Stimulated activated naive CD4-positive, alpha-beta T cell (primary cell): ENCODE measurements at regions not wholly inside any gene's neighbourhood (a gene's known extent, or its start where the extent isn't known, plus 50 kb on each side); places are given as distances from the start of the nearest gene placed in this dataset.

Source experiments
- DNase-seq, 6 experiments: peaks; one replicate each; lab custom pipeline; 2025; lab: John Stamatoyannopoulos, UW

DNA sequence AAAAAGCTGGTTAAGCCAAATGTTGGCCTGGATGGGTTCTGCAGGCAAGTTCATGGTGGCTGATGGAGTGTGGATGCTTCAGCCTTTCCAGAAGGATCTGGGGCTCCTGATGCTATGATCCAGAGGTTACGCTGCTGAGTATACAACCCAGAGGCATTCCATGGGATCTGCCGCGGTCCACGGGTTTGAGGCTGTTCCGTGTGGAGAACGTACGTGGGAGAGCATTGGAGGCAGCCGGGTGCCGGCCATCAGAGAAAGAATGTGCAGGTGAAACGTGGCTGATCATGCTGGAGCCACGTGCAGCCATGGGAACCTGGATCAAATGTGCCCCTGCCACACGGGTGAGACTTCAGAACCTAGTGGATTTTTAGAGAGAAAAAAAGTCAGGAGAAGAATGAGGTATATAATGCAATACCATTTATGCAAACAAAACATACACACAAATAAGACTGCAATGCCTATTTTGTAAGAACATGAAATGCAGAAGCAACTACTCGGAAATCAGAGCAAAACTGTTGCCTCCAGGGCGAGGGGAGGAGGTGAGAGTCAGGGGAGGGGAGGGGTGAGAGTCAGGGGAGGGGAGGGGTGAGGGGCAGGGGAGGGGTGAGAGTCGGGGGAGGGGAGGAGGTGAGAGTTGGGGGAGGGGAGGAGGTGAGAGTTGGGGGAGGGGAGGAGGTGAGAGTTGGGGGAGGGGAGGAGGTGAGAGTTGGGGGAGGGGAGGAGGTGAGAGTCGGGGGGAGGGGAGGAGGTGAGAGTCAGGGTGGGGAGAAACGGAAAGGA, 116.5 kb upstream of the C1orf174 start:
- no peak for DNase-seq

DNA sequence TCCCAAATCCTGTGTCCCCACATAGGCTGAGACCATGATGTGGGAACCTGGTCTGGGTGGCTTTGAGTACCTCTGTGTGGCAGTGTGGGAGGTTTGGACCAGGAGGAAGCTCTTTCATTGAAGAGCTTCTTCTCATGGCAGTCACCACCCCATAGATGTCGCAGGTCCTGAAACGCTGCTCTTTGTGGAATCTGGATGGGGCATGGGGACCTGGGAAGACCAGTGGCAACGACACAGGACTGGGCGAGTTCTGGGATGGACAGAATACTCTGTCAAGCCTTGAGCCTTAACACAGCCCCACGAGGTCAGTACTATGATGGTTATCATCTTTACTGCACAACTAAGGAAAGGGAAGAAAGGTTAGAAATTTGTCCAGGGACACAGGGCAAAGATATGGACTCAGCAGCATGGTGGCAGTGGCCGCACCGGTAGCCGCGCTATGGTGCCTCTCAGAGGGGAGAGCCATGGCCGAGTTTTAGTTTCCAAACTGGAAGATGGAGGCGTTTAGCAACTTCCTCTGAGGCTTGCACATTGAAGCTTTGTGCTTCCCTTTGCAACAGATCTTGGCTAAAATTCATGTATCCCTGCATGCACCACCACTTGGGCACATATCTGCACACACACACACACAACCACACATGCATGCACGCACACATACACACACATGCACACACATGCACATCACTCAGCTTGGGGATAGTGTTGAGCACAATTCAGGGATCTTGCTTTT, 117.7 kb upstream of the C1orf174 start:
- no peak for DNase-seq

DNA sequence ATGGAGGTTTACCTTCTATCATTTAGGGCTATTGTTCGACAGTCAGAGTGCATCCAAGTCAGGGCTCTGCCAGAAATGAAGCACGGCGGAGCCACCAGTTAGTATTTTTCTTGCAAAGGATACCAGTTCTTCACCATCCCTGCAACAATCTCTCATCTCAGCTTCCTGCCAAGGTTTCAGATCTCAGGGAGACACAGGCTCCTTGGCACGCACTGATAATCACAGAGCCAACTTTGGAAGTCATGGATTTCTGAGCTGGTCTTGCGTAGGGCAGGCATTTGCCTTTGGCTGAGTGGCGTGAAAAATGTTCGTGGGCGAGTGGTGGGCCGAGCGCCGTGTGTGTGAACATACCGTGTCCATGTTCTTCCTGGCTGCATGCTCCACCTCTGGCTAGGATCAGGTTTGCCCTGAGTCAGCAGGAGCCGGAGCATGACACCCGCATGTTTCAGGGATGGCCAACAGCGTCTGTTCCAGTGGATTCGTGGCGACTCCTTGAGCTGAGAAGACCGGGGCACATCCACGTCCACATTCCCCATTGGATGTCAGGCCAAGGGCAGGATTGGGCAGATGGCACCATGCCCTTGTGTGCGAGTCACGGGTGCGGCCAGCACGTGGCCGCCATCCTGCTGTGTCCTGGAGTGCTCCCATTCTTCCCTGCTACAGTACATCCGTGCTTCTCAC, 118.5 kb upstream of the C1orf174 start:
- DNase-seq: no peak

GRCh38 chr1:4019147-4019521, 119.1 kb upstream of the C1orf174 start:
- no peak for DNase-seq

GRCh38 chr1:4019606-4020331, 119.7 kb upstream of the C1orf174 start:
- no peak for DNase-seq

DNA sequence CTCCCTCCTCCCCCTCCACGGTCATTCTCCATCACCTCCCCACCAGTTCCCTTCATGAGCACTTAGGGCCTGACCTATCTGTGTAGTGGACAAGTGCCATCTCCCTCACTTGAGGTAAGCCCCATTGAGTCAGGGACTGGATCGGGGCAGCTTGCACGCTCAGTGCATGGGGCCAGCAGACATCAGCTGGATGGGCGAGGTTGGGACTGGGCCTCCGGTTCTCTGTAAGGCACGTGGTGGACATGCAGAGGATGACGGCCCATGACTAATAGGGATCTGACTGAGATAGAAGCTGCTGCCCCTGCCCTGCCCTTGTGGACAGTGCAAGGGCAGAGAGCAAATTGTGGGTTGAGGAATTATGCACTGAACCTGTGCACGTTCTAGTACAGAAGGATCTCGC, 120.4 kb upstream of the C1orf174 start:
- no peak for DNase-seq

- DNase-seq: no peak
Observed at GRCh38 chr1:4021136-4021973, 121.3 kb upstream of the C1orf174 start.

DNA sequence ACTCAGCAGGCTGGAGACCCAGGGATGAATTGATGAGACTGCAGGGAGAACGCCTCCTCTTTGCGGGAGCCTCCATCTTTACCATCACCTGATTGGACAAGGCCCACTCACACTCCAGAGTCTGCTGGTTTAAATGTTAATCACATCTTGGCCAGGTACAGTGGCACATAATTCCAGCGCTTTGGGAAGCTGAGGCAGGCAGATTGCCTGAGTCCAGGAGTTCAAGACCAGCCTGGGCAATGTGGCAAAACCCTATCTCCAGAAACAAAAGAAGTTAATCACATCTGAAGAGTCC, 121.8 kb upstream of the C1orf174 start:
- DNase-seq: no peak

DNA sequence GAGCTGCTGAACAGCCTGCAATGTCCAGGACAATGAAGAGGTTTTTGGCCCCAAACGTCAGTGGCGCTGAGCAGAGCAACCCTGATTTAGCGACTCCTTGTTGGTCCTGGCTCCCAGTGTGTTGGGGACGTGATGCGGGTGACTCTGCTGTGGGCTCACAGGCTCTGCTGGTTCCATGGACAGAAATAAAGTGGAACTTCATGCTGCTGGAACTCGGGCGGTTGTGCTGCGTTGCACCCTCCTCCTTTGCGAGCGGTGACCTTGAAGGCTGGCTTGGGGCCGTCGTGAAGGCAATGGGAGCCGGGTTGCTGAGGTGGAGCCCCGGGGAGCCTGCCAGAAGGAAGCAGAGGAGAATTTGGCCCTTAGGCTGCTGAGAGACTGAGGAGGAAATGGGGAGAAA, 122.6 kb upstream of the C1orf174 start:
- no peak for DNase-seq

- no peak for DNase-seq
Observed at GRCh38 chr1:4023678-4024077, 123.6 kb upstream of the C1orf174 start.

GRCh38 chr1:4024811-4025210, 124.7 kb upstream of the C1orf174 start:
- no peak for DNase-seq

- no peak for DNase-seq
Observed at GRCh38 chr1:4025752-4026151, 125.7 kb upstream of the C1orf174 start.

- no peak for DNase-seq
Observed at GRCh38 chr1:4027008-4027407, 126.9 kb upstream of the C1orf174 start.

GRCh38 chr1:4027492-4028138, 127.5 kb upstream of the C1orf174 start:
- no peak for DNase-seq

DNA sequence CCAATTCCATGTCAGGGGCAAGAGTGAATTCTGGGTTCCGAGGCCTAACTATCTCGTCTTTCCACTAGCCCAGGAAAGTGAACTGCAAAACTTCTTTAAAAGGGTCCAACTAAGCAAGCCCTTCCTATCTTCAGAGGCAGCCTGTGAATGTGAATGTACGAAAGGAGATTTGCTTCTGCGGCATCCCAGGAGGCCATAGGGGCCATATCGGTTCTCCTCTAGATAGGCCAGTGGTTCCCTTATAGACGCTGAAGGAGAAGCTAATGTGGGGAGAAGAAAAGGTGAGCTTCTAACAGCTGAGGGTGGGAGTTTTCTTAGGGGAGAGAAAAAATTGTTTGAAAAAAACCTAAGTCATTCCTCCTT, 128.0 kb upstream of the C1orf174 start:
- no peak for DNase-seq

GRCh38 chr1:4029376-4029775, 129.3 kb upstream of the C1orf174 start:
- DNase-seq: no peak

DNA sequence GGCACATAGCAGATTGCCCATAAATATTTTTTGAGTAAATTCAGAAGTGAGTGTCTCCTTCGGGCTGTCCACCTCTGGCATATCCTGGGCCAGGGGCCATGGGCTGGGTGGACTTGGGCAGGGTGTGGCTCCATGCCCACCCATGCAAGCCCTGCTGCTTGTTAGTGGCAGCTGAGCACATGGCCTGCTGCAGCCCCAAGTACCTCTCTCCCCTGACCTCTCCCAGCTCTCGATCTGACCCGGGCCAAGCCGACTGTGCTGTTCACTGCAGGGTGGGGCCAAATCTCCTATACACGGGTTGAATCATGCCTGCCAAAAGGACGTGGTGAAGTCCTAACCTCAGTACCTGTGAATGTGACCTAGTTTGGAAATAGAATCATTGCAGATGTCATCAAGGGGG, 132.5 kb upstream of the C1orf174 start:
- DNase-seq: no peak

DNA sequence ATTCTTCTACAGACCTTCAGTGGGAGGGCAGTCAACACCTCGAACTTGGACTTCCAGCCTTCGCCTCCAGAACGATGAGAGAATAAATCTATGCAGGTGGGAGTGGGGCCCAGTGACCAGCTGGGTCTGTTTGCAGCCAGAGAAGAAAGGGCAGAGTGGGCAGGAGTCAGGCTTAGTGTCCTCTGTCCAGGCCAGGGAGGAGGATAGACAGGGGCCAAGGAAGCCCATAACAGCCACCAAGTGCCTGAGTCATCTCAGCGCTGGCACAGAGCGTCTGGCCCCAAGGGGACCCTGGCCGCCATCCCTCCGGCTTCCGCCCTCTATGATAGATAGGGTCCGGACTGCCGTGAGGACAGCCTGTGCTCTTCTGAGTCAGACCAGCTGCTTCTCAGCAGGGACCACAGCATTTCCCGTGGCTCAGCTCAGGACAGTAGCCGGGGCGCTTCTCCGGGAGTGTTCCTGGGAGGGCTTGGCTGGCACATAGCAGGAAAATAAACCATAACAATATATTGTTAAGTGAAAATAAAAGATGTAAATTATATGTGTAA, 133.1 kb upstream of the C1orf174 start:
- DNase-seq: no peak

DNA sequence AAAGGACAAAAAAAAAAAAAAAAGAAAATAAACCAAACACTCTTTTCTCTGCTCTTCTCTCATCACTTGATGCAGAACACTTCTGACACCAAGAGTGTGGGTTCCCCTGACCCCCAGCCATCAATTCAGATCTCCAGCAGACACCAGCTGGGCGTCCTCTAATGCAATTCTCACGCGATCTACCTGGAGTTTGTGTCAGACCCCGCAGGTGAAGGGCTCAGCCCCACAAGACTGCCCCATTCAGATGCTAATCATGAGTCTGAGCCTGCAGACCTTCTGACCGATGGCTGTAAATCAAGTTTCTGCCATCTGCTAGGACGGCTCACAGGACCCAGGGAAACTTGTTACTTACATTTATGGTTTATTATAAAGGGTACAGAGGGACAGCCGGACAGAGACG, 133.6 kb upstream of the C1orf174 start:
- no peak for DNase-seq

GRCh38 chr1:4034318-4034887, 134.3 kb upstream of the C1orf174 start:
- DNase-seq: no peak

DNA sequence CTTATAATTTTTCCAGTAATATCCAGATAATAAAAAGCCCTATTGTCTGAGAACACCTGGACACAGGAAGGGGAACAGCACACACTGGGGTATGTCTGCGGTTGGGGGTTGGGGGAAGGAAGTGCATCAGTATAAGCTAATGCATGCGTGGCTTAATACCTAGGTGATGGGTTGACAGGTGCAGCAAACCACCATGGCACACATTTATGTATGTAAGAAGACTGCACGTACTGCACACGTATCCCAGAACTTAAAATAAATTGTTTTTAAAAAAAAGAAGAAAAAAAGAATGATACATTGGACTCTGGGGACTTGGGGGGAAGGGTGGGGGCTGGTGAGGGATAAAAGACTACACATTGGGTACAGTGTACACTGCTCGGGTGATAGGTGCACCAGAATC, 144.9 kb upstream of the C1orf174 start:
- DNase-seq: no peak
